Stomach (tissue), 4 donors: ENCODE measurements at regions not wholly inside any gene's neighbourhood (a gene's known extent, or its start where the extent isn't known, plus 50 kb on each side); places are given as distances from the start of the nearest gene placed in this dataset.

ENCODE experiments used
- EP300 ChIP-seq: sonication (generic); formaldehyde crosslinking; IDR thresholded peaks from one replicate; pipeline ENCODE4 v1.6.1; 2017; ENCODE audit warnings: antibody characterized with exemption
- POLR2A ChIP-seq, 4 donors: fragments of 450-650 bp; IDR thresholded peaks; one replicate each; pipeline ENCODE4 v1.6.1; 2016; ENCODE audit warnings: antibody characterized with exemption in 4 of 4, control low read depth in 2 of 4, mild to moderate bottlenecking in 1 of 4, moderate library complexity in 1 of 4
- POLR2AphosphoS5 ChIP-seq, 3 donors: sonication (generic); formaldehyde crosslinking; IDR thresholded peaks; one replicate each; pipeline ENCODE4 v1.6.1; 2016; ENCODE audit warnings: antibody characterized with exemption in 3 of 3
- TF ChIP-seq, protein P1 (sequence below), 7 experiments: fragments of 450-650 bp in 4 of 7; fragments of 200-600 bp in 3 of 7; sonication (generic) in 3 of 7; IDR thresholded peaks; one replicate each; pipeline ENCODE4 v1.5.1; 2016 to 2019; ENCODE audit warnings: antibody characterized with exemption in 7 of 7, control low read depth in 2 of 7, mild to moderate bottlenecking in 1 of 7

DNA sequence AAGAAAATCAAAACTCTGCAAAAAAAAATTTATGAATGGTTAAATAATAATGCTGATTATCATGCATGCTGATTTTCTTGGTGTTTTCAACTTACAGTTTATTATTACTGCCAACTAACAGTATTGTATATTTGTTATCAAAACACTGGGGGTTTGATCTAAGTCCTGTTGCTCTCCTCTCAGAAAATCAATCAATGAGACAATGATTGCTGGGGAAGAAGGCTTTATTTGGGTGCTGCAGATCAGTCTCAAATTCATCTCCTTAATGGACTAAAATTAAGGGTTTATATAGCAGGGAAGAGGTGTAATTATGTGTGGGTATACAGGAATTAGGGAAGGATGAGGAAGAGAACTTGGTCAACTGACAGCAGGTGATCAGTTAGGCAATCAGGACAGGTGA lies 565.5 kb upstream of the CDH6 start:
- TF ChIP-seq POLR2A (IDR thresholded peaks at IDR 0.05) (no peak), EP300 (no peak), POLR2AphosphoS5 (IDR thresholded peaks at IDR 0.05) (no peak)
- TF ChIP-seq, protein P1, sequence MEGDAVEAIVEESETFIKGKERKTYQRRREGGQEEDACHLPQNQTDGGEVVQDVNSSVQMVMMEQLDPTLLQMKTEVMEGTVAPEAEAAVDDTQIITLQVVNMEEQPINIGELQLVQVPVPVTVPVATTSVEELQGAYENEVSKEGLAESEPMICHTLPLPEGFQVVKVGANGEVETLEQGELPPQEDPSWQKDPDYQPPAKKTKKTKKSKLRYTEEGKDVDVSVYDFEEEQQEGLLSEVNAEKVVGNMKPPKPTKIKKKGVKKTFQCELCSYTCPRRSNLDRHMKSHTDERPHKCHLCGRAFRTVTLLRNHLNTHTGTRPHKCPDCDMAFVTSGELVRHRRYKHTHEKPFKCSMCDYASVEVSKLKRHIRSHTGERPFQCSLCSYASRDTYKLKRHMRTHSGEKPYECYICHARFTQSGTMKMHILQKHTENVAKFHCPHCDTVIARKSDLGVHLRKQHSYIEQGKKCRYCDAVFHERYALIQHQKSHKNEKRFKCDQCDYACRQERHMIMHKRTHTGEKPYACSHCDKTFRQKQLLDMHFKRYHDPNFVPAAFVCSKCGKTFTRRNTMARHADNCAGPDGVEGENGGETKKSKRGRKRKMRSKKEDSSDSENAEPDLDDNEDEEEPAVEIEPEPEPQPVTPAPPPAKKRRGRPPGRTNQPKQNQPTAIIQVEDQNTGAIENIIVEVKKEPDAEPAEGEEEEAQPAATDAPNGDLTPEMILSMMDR (IDR thresholded peaks at IDR 0.05) = no peak
